Right ventricle myocardium inferior (tissue), 1 donor: ENCODE measurements at regions not wholly inside any gene's neighbourhood (a gene's known extent, or its start where the extent isn't known, plus 50 kb on each side); places are given as distances from the start of the nearest gene placed in this dataset.
"Not testable (repeated sequence)": the region's sequence is repeated elsewhere in the genome, so short reads cannot be mapped to it uniquely, and the experiment has no call there.

ENCODE experiments used
- ATAC-seq: fragments of 200-7000 bp; cut with Tn5 transposase; one replicate; pipeline ENCODE4 v1.9.1; 2020; ENCODE audit warnings: mild to moderate bottlenecking, moderate library complexity
- DNase-seq: peaks from one replicate; pipeline ENCODE4 v3.0.0; 2021; ENCODE audit errors: missing footprints
- intact Hi-C: fragments of 100-400 bp; cut with DNase I; formaldehyde crosslinking; loops from one replicate; pipeline ENCODE4 v1.11.0; 2022
- donor health status: DM: no; HTN: yes; CAD: no; lungs with severe emphysema.

GRCh38 chr1:91207691-91208090 is 185.9 kb upstream of the ZNF644 start:
- ATAC-seq, DNase-seq, intact Hi-C loops: not testable (repeated sequence)

GRCh38 chr1:91204150-91204549 is 182.3 kb upstream of the ZNF644 start:
- DNase-seq, ATAC-seq, intact Hi-C loops: not testable (repeated sequence)

GRCh38 chr1:91201694-91202093 is 179.9 kb upstream of the ZNF644 start:
- ATAC-seq (no peak), DNase-seq (no peak)
- intact Hi-C loops = no loop called here

GRCh38 chr1:91201176-91201575 is 179.3 kb upstream of the ZNF644 start:
- no peak for ATAC-seq
- intact Hi-C loops = no loop called here
- no peak for DNase-seq

- DNase-seq (no peak), ATAC-seq (no peak)
- intact Hi-C loops = no loop called here
Measured at GRCh38 chr1:91200675-91201074, 178.8 kb upstream of the ZNF644 start.

GRCh38 chr1:91199988-91200387 is 178.2 kb upstream of the ZNF644 start:
- no peak for DNase-seq
- intact Hi-C loops = no loop called here
- ATAC-seq = no peak

GRCh38 chr1:91190996-91191395 is 169.2 kb upstream of the ZNF644 start:
- ATAC-seq = no peak
- DNase-seq = no peak
- intact Hi-C loops = no loop called here

- intact Hi-C loops = no loop called here
- DNase-seq (no peak), ATAC-seq (no peak)
Measured at GRCh38 chr1:91189096-91189495, 167.3 kb upstream of the ZNF644 start.

GRCh38 chr1:91182807-91183206 is 161.0 kb upstream of the ZNF644 start:
- intact Hi-C loops, DNase-seq, ATAC-seq: not testable (repeated sequence)

- intact Hi-C loops = no loop called here
- no peak for DNase-seq
- no peak for ATAC-seq
Measured at GRCh38 chr1:91176250-91176649, 154.4 kb upstream of the ZNF644 start.

GRCh38 chr1:91174734-91175133 is 152.9 kb upstream of the ZNF644 start:
- no peak for ATAC-seq

GRCh38 chr1:91173346-91173890 is 151.6 kb upstream of the ZNF644 start:
- intact Hi-C loops = no loop called here
- DNase-seq = no peak
- ATAC-seq = no peak

More at GRCh38 chr1:91174734-91175133, 152.9 kb upstream of the ZNF644 start:
- no peak for DNase-seq
- intact Hi-C loops = no loop called here

GRCh38 chr1:91172541-91172940 is 150.7 kb upstream of the ZNF644 start:
- no peak for DNase-seq
- no peak for ATAC-seq
- intact Hi-C loops = no loop called here

- ATAC-seq (no peak), DNase-seq (no peak)
- intact Hi-C loops = no loop called here
Measured at GRCh38 chr1:91171898-91172297, 150.1 kb upstream of the ZNF644 start.

GRCh38 chr1:91170571-91170970 is 148.7 kb upstream of the ZNF644 start:
- intact Hi-C loops = no loop called here
- ATAC-seq (no peak), DNase-seq (no peak)

GRCh38 chr1:91166106-91166712 is 144.4 kb upstream of the ZNF644 start:
- peak; percentile 61 for ATAC-seq
- DNase-seq = no peak
- intact Hi-C loops = no loop called here

- intact Hi-C loops = no loop called here
- peak; percentile 78 for DNase-seq
- ATAC-seq = peak; percentile 86
Measured at GRCh38 chr1:91165033-91165654, 143.3 kb upstream of the ZNF644 start.

GRCh38 chr1:91162613-91163012 is 140.8 kb upstream of the ZNF644 start:
- intact Hi-C loops = loop anchor here (5.0 kb wide), 1 partner anchor 585 kb away; no protein-coding TSS in a partner anchor
- ATAC-seq (no peak), DNase-seq (no peak)

GRCh38 chr1:91161749-91162148 is 139.9 kb upstream of the ZNF644 start:
- intact Hi-C loops = loop anchor here (5.0 kb wide), 1 partner anchor 584 kb away; no protein-coding TSS in a partner anchor
- no peak for ATAC-seq
- DNase-seq = no peak

GRCh38 chr1:91161166-91161565 is 139.3 kb upstream of the ZNF644 start:
- intact Hi-C loops = loop anchor here (5.0 kb wide), 1 partner anchor 584 kb away; no protein-coding TSS in a partner anchor

More at GRCh38 chr1:91161166-91161565, 139.3 kb upstream of the ZNF644 start:
- ATAC-seq = no peak
- DNase-seq = no peak
